OCI-LY3 (cell line): ENCODE measurements at regions not wholly inside any gene's neighbourhood (a gene's known extent, or its start where the extent isn't known, plus 50 kb on each side); places are given as distances from the start of the nearest gene placed in this dataset.

Experiments
- EZH2phosphoT487 ChIP-seq: fragments of 200-600 bp; shearing (Covaris generic); IDR thresholded peaks from 2 replicates; pipeline ENCODE4 v1.6.1; 2018; ENCODE audit warnings: antibody characterized with exemption, mixed run types, low read depth
- TF ChIP-seq, protein P1 (sequence below): fragments of 200-600, 300-600 bp; sonication (generic); IDR thresholded peaks from 2 replicates; pipeline ENCODE4 v1.5.1; 2014; ENCODE audit warnings: antibody characterized with exemption, low read length, low read depth

DNA sequence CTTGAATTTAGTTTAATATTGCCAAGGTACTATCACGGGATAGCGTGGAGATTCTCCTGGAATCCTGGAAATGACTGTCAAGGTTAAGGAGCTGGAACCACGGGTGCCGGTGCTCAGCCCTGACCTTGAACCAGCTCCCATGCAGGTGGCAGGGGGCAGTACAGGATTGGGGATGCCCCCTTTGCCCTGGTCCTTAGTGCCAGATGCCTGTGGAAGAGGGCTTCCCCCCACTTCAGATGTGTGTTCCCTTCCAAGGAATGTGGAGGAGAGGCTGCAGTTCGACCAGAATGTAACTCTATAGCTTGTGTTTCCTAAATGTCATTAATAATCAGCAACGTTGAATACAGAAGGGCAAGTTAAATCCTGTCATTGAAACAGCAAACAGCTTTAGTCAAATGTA is 258.9 kb downstream of the VRK1 start:
- TF ChIP-seq, protein P1, sequence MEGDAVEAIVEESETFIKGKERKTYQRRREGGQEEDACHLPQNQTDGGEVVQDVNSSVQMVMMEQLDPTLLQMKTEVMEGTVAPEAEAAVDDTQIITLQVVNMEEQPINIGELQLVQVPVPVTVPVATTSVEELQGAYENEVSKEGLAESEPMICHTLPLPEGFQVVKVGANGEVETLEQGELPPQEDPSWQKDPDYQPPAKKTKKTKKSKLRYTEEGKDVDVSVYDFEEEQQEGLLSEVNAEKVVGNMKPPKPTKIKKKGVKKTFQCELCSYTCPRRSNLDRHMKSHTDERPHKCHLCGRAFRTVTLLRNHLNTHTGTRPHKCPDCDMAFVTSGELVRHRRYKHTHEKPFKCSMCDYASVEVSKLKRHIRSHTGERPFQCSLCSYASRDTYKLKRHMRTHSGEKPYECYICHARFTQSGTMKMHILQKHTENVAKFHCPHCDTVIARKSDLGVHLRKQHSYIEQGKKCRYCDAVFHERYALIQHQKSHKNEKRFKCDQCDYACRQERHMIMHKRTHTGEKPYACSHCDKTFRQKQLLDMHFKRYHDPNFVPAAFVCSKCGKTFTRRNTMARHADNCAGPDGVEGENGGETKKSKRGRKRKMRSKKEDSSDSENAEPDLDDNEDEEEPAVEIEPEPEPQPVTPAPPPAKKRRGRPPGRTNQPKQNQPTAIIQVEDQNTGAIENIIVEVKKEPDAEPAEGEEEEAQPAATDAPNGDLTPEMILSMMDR, result peak; percentile 6; the same call in 1 of the 2 replicates
- TF ChIP-seq EZH2phosphoT487, result no peak
